Chondrocyte (in vitro differentiated cells): ENCODE measurements at regions not wholly inside any gene's neighbourhood (a gene's known extent, or its start where the extent isn't known, plus 50 kb on each side); places are given as distances from the start of the nearest gene placed in this dataset.

Experiments used
- DNase-seq: peaks from one replicate; pipeline ENCODE4 v3.0.0; 2021; ENCODE audit warnings: mixed read lengths, low spot score
- H3K27ac Mint-ChIP-seq: one replicate; pipeline ENCODE4 v1.8.0; 2021; ENCODE audit warnings: mild to moderate bottlenecking, moderate library complexity, mixed read lengths; ENCODE audit not compliant: unreplicated experiment
- H3K27me3 Mint-ChIP-seq: 2 replicates; pipeline ENCODE4 v1.8.0; 2021; ENCODE audit warnings: low read depth, mixed read lengths
- H3K36me3 Mint-ChIP-seq: 2 replicates; pipeline ENCODE4 v1.8.0; 2021; ENCODE audit warnings: low read depth, mixed read lengths
- H3K4me1 Mint-ChIP-seq: 2 replicates; pipeline ENCODE4 v1.8.0; 2021; ENCODE audit warnings: low read depth, mild to moderate bottlenecking, mixed read lengths
- H3K4me3 Mint-ChIP-seq: one replicate; pipeline ENCODE4 v1.8.0; 2021; ENCODE audit warnings: mild to moderate bottlenecking, moderate library complexity, mixed read lengths; ENCODE audit not compliant: unreplicated experiment
- H3K9me3 Mint-ChIP-seq: 2 replicates; pipeline ENCODE4 v1.8.0; 2021; ENCODE audit warnings: low read depth, mixed read lengths
- TF ChIP-seq, protein P1 (sequence below): fragments of 200-600 bp; sonication (generic); IDR thresholded peaks from 2 replicates; pipeline ENCODE4 v1.5.0; 2021; ENCODE audit warnings: antibody characterized with exemption, mild to moderate bottlenecking, moderate library complexity

DNA sequence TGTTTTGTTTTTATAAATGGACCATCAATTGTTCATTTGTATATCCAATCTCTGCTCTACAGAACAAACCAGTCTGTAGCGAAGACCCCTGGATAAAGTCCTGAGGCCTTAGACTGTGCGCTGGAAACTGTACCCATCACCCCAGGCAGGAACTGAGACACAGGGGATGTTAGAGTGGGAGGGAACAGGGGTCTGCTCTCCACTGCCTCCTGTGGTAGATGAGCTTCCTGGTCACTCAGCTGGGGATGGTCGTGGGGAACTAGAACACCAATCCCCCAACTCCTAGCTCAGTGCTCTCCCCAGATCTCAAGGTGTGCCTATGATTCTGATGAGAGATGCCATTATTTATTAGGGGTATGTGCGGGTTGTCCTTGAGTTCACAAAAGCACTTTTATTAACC, 340.2 kb upstream of the IGF1R start:
- DNase-seq = no peak
- Mint-ChIP-seq H3K36me3 (no peaks in the 10 kb centered on the region), H3K9me3 (no peaks in the 10 kb centered on the region), H3K4me3 (no peak overlapping the region), H3K27ac (no peak overlapping the region), H3K27me3 (peaks cover 56% of the 10 kb centered on the region), H3K4me1 (no peaks in the 10 kb centered on the region)
- TF ChIP-seq, protein P1, sequence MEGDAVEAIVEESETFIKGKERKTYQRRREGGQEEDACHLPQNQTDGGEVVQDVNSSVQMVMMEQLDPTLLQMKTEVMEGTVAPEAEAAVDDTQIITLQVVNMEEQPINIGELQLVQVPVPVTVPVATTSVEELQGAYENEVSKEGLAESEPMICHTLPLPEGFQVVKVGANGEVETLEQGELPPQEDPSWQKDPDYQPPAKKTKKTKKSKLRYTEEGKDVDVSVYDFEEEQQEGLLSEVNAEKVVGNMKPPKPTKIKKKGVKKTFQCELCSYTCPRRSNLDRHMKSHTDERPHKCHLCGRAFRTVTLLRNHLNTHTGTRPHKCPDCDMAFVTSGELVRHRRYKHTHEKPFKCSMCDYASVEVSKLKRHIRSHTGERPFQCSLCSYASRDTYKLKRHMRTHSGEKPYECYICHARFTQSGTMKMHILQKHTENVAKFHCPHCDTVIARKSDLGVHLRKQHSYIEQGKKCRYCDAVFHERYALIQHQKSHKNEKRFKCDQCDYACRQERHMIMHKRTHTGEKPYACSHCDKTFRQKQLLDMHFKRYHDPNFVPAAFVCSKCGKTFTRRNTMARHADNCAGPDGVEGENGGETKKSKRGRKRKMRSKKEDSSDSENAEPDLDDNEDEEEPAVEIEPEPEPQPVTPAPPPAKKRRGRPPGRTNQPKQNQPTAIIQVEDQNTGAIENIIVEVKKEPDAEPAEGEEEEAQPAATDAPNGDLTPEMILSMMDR = no peak

DNA sequence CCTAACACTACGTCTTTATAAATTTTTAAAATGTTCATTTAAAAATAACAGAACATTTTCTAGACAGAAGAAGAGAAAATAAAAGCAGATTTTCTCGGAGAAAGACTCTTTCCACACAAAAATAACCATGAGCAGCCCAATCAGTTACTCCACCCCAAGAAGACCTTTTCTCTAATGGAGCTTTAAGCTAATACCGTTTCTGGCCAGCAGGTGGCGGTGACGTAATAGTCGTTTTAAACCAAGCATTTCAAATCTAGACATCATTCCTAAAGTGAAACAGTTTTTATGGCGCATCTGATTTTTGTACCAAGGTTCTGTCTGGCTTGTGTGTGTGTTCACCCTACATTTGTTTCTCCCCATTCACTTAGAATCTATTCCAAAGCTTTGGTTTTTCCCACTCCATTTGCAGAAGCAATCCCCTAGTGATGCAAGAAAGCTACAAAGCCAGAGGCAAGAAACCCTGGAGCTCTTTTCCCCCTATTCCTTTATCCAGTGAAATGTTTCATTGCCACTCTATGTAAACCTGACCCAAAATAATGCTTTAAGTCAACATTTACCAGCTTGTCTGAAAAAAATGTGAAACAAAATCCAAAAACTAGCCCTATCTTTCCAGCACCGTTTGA, 336.7 kb upstream of the IGF1R start:
- TF ChIP-seq, protein P1 = peak; percentile 91
- DNase-seq = no peak
- Mint-ChIP-seq H3K27ac (no peak overlapping the region), H3K36me3 (no peaks in the 10 kb centered on the region), H3K4me3 (no peak overlapping the region), H3K9me3 (no peaks in the 10 kb centered on the region), H3K27me3 (peaks cover 39% of the 10 kb centered on the region), H3K4me1 (no peaks in the 10 kb centered on the region)

DNA sequence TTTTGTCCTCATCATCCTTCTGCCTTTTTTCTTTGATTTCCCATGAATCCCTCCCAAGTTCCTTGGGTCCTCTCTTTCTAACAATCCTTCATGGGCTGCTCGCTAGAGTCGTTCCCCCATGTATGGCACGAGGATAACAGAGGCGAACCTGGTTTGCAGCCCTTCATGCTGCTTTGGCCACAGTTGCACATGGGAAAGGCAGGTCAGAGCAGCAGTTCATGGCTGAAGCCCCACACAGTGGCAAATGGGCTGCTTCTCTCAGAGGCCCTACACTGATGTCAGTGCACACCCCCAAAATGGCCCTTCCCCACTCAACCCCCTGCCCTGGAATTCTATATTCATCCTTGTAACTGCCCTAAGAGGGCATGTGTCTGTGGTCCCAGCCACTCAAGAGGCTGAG, 335.4 kb upstream of the IGF1R start:
- H3K27me3 Mint-ChIP-seq = peaks cover 31% of the 10 kb centered on the region
- H3K9me3 Mint-ChIP-seq = no peaks in the 10 kb centered on the region
- DNase-seq = no peak
- no peak overlapping the region for H3K4me3 Mint-ChIP-seq
- TF ChIP-seq, protein P1 = no peak
- no peaks in the 10 kb centered on the region for H3K36me3 Mint-ChIP-seq
- no peak overlapping the region for H3K27ac Mint-ChIP-seq
- H3K4me1 Mint-ChIP-seq = no peaks in the 10 kb centered on the region

DNA sequence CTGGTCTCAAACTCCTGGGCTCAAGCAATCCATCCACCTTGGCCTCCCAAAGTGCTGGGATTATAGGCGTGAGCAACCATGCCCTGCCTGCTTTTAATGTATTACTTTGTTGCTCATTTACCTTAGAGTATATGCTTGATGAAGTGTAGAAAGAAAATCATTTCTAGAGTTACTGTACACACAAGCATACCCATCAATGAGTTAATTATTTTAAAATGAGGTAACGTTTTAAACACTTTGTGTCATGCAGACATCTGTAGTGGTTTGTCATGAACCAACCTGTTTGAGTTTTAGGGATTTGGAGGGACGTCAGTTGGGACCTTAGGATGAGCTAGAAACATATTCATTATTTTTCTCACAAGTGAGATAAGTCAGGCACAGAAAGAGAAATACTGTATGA, 332.4 kb upstream of the IGF1R start:
- Mint-ChIP-seq H3K36me3 (no peaks in the 10 kb centered on the region), H3K27me3 (peaks cover 15% of the 10 kb centered on the region), H3K4me3 (no peak overlapping the region), H3K4me1 (no peaks in the 10 kb centered on the region), H3K9me3 (peaks cover 4% of the 10 kb centered on the region), H3K27ac (no peak overlapping the region)
- TF ChIP-seq, protein P1 = no peak
- DNase-seq = no peak

DNA sequence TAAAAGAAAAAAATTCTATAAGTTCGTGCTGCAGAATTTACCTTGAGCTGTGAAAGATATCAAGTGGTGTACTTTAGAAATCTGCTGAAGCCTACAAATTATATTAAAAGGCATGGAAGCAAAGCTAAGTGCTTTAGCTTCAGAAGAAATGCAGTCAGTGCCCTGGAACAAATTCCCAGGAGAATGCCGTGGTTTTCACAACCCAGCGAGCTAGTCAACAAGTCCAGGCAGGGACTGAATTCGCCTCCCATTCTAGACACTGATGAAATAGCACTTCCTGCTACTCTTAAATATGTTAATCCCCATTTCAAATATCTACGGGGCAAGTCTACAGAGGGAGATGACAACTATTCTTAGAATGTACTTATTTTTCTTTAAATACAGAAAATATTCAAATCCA, 326.4 kb upstream of the IGF1R start:
- TF ChIP-seq, protein P1 = no peak
- H3K9me3 Mint-ChIP-seq = peaks cover 4% of the 10 kb centered on the region
- peaks cover 1% of the 10 kb centered on the region for H3K27me3 Mint-ChIP-seq
- no peak for DNase-seq
- no peak overlapping the region for H3K27ac Mint-ChIP-seq
- H3K4me1 Mint-ChIP-seq = no peaks in the 10 kb centered on the region
- H3K4me3 Mint-ChIP-seq = no peak overlapping the region
- no peaks in the 10 kb centered on the region for H3K36me3 Mint-ChIP-seq
